Loucy (cell line): ENCODE measurements at regions not wholly inside any gene's neighbourhood (a gene's known extent, or its start where the extent isn't known, plus 50 kb on each side); places are given as distances from the start of the nearest gene placed in this dataset.

ENCODE experiments used
- H2AFZ ChIP-seq: fragments of 200-600 bp; sonication (generic); 2 replicates; pipeline ENCODE4 v1.6.0; 2016; ENCODE audit warnings: antibody characterized with exemption, mild to moderate bottlenecking, low read length, moderate library complexity
- H3F3A ChIP-seq: fragments of 200-600 bp; 2 replicates; pipeline ENCODE4 v1.6.0; 2016; ENCODE audit warnings: antibody characterized with exemption, low read depth, mild to moderate bottlenecking
- H3K27me3 ChIP-seq: fragments of 200-600 bp; sonication (generic); 2 replicates; pipeline ENCODE4 v1.6.1; 2014; ENCODE audit warnings: low read length, mild to moderate bottlenecking; ENCODE audit not compliant: insufficient read depth, poor library complexity, severe bottlenecking
- H3K36me3 ChIP-seq: fragments of 200-600 bp; sonication (generic); 2 replicates; pipeline ENCODE4 v1.6.1; 2016; ENCODE audit warnings: low read length; ENCODE audit not compliant: insufficient read depth
- H3K4me1 ChIP-seq: fragments of 200-600 bp; sonication (generic); 2 replicates; pipeline ENCODE4 v1.5.1; 2014; ENCODE audit warnings: low read length, mild to moderate bottlenecking; ENCODE audit not compliant: insufficient read depth, poor library complexity, severe bottlenecking
- H3K4me2 ChIP-seq: fragments of 200-600 bp; sonication (generic); 2 replicates; pipeline ENCODE4 v1.6.0; 2014; ENCODE audit warnings: antibody characterized with exemption, low read length, low read depth, mild to moderate bottlenecking; ENCODE audit not compliant: poor library complexity, severe bottlenecking
- H3K4me3 ChIP-seq: fragments of 200-600 bp; sonication (generic); 2 replicates; pipeline ENCODE4 v1.5.1; 2014; ENCODE audit warnings: low read length, mild to moderate bottlenecking, mixed read lengths; ENCODE audit not compliant: poor library complexity, severe bottlenecking
- H3K79me2 ChIP-seq: fragments of 200-600 bp; sonication (generic); 2 replicates; pipeline ENCODE4 v1.6.1; 2014; ENCODE audit warnings: low read length; ENCODE audit not compliant: insufficient read depth
- H3K9ac ChIP-seq: fragments of 200-600 bp; sonication (generic); 2 replicates; pipeline ENCODE4 v1.6.0; 2014; ENCODE audit warnings: mild to moderate bottlenecking, low read depth, low read length, moderate library complexity; ENCODE audit not compliant: poor library complexity, severe bottlenecking
- H3K9me2 ChIP-seq: fragments of 200-600 bp; sonication (generic); replicated peaks from 2 replicates; pipeline ENCODE4 v1.6.1; 2016; ENCODE audit warnings: low read depth, low read length, mixed read lengths
- H3K9me3 ChIP-seq: fragments of 200-600 bp; sonication (generic); 2 replicates; pipeline ENCODE4 v1.6.1; 2014; ENCODE audit warnings: mild to moderate bottlenecking, antibody characterized with exemption, low read length, low read depth; ENCODE audit not compliant: insufficient read depth
- H4K20me1 ChIP-seq: fragments of 200-600 bp; sonication (generic); 2 replicates; pipeline ENCODE4 v1.6.0; 2014; ENCODE audit warnings: antibody characterized with exemption, low read length, mild to moderate bottlenecking; ENCODE audit not compliant: insufficient read depth, poor library complexity, severe bottlenecking
- CTCF ChIP-seq: fragments of 200-600 bp; sonication (generic); conservative IDR thresholded peaks from 2 replicates; pipeline ENCODE4 v1.5.1; 2014; ENCODE audit warnings: mild to moderate bottlenecking, antibody characterized with exemption, low read length
- EZH2phosphoT487 ChIP-seq: fragments of 200-600 bp; IDR thresholded peaks from 2 replicates; pipeline ENCODE4 v1.6.1; 2018; ENCODE audit warnings: antibody characterized with exemption, mild to moderate bottlenecking, moderate library complexity, borderline replicate concordance

DNA sequence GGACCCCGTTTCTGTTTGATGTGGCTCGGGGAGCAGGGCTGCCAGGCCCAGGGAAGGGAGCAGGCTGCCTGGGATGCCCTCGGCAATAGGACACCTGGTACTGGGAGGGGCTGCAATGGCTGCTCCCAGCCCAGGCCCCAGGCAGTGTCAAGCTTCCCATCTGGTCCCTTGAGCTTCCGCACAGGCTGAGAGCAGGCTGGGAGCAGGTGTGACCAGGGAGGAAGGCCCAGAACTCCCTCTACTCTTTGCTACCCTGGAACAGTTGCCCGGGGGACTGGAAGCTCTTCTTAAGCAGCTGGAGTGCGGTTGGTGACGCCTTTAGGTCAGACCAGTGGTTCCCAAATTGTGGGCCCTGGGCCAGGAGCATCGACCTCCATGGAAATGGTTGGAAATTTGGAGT, 186.9 kb downstream of the GADD45G start:
- Histone ChIP-seq H3K4me1 (no peaks in the 10 kb centered on the region), H4K20me1 (no peaks in the 10 kb centered on the region), H3K4me2 (no peak overlapping the region), H3K79me2 (no peaks in the 10 kb centered on the region), H3K9ac (no peak overlapping the region), H3F3A (no peaks in the 10 kb centered on the region), H3K9me3 (no peaks in the 10 kb centered on the region), H3K36me3 (no peaks in the 10 kb centered on the region), H3K4me3 (no peak overlapping the region), H3K27me3 (no peaks in the 10 kb centered on the region), H2AFZ (no peak overlapping the region), H3K9me2 (no peaks in the 10 kb centered on the region)
- TF ChIP-seq CTCF (no peak), EZH2phosphoT487 (no peak)

- Histone ChIP-seq H3K9ac (no peak overlapping the region), H3K36me3 (no peaks in the 10 kb centered on the region), H3K27me3 (no peaks in the 10 kb centered on the region), H3K9me3 (no peaks in the 10 kb centered on the region), H3K4me2 (no peak overlapping the region), H3F3A (no peaks in the 10 kb centered on the region), H3K79me2 (no peaks in the 10 kb centered on the region), H2AFZ (no peak overlapping the region), H4K20me1 (no peaks in the 10 kb centered on the region), H3K9me2 (no peaks in the 10 kb centered on the region), H3K4me1 (no peaks in the 10 kb centered on the region), H3K4me3 (no peak overlapping the region)
- TF ChIP-seq CTCF (no peak), EZH2phosphoT487 (no peak)
Observed at GRCh38 chr9:89792189-89793123, 187.6 kb downstream of the GADD45G start.

GRCh38 chr9:89793124-89793495, 188.3 kb downstream of the GADD45G start:
- H3K9me3 ChIP-seq, result no peaks in the 10 kb centered on the region
- no peaks in the 10 kb centered on the region for H3F3A ChIP-seq
- H3K79me2 ChIP-seq, result no peaks in the 10 kb centered on the region
- H3K9ac ChIP-seq, result no peak overlapping the region
- no peaks in the 10 kb centered on the region for H3K36me3 ChIP-seq
- H3K4me1 ChIP-seq, result no peaks in the 10 kb centered on the region
- no peaks in the 10 kb centered on the region for H4K20me1 ChIP-seq
- H2AFZ ChIP-seq, result no peak overlapping the region
- no peaks in the 10 kb centered on the region for H3K9me2 ChIP-seq
- TF ChIP-seq EZH2phosphoT487 (no peak), CTCF (no peak)
- no peak overlapping the region for H3K4me3 ChIP-seq
- no peaks in the 10 kb centered on the region for H3K27me3 ChIP-seq
- H3K4me2 ChIP-seq, result no peak overlapping the region
